Ecto neural progenitor cell (in vitro differentiated cells): ENCODE measurements at regions not wholly inside any gene's neighbourhood (a gene's known extent, or its start where the extent isn't known, plus 50 kb on each side); places are given as distances from the start of the nearest gene placed in this dataset.
A peak's percentile ranks its signal among the peaks of the same experiment; 100 is the strongest.
"Not testable (repeated sequence)": the region's sequence is repeated elsewhere in the genome, so short reads cannot be mapped to it uniquely, and the experiment has no call there.

Source experiments
- DNase-seq: peaks from one replicate; pipeline ENCODE4 v3.0.0-alpha.2; 2018; ENCODE audit warnings: low spot score

GRCh38 chr20:30511322-30512030 lies 746.0 kb upstream of the DEFB115 start:
- DNase-seq, result no peak

- DNase-seq, result no peak
Measured at GRCh38 chr20:30513050-30513628, 744.3 kb upstream of the DEFB115 start.

DNA sequence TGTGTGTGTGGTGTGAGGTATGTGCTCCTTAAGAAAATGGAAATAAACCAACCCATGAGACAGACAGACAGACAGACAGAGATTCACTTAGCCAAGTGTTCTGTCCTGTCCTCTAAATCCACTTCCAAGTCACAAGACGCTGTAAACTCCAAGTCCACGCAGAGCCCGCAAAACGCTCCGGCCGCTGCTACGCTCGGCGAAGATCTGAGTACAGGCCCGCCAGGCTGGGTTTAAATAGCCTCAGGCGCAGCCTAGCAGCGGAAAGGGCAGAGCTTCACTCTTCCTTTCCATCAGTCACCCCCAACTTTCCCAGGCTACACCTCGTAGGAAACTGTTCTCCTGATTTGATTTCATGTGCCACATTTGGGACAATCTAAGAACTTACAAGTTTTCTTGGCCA lies 741.5 kb upstream of the DEFB115 start:
- DNase-seq, result not testable (repeated sequence)

- not testable (repeated sequence) for DNase-seq
Measured at GRCh38 chr20:30518906-30519305, 738.6 kb upstream of the DEFB115 start.

- DNase-seq, result not testable (repeated sequence)
Measured at GRCh38 chr20:30521686-30522415, 735.6 kb upstream of the DEFB115 start.

- not testable (repeated sequence) for DNase-seq
Measured at GRCh38 chr20:30524155-30524554, 733.3 kb upstream of the DEFB115 start.

GRCh38 chr20:30524761-30525160 lies 732.7 kb upstream of the DEFB115 start:
- not testable (repeated sequence) for DNase-seq

- DNase-seq, result not testable (repeated sequence)
Measured at GRCh38 chr20:30533653-30534052, 723.8 kb upstream of the DEFB115 start.

DNA sequence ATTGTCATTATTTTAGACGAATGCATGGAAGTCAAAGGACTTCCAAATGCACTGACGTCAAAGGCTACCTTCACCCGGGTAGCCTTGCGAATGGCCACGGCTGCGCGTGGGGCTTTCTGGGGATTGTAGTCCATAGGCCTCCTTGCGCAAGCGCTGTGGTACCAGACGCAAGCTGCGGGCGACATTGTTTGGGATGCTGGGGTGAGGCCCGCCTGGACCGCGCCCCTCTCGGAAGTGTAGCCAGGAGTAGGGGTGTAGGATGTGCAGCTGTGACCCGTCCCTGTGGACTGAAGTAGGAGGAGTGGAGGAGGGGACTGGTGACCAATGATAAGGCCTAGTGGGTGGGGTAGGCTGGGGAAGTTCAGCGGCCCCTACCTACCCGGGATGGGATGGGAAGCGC lies 720.0 kb upstream of the DEFB115 start:
- not testable (repeated sequence) for DNase-seq

- DNase-seq, result not testable (repeated sequence)
Measured at GRCh38 chr20:30540330-30541069, 717.0 kb upstream of the DEFB115 start.

- not testable (repeated sequence) for DNase-seq
Measured at GRCh38 chr20:30551236-30551635, 706.2 kb upstream of the DEFB115 start.

DNA sequence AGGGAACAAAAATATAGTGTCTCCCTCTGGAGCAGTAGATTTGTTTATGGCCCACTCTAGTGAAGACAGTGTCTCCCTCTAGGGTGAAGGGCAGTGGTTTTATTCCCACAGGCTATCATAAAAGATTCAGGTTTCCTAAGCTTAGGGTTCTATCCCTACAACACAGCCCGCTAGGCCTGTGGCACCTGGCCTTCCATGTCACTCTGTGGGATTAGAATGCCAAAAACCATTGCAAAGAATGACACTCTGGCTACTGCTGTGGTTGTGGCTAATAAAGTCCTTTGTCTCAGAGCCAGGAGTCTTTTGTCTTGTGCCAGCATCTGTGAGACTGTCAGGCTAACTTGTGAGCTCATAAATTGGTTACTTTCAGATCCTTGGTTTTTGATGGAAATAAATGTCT lies 700.7 kb upstream of the DEFB115 start:
- not testable (repeated sequence) for DNase-seq

DNA sequence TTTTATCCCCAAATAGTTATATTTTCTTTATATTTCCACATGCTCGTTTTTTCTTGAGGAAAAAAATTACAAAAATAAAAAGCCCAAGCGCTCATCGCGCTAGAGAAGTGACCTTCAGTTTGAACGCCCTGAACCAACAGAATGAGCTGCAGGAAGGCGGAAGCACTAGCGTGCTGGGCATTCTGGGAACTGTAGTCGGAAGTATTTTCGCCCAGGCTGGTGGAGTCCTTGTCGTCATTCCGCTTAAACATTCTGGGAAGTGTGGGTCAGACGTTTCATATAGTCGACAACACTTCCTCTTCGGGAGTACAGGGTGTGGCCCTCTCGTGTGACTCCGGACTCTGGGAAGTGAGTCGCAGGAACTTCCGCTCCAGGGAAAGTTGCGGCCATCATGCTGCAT lies 692.4 kb upstream of the DEFB115 start:
- DNase-seq, result not testable (repeated sequence)

DNA sequence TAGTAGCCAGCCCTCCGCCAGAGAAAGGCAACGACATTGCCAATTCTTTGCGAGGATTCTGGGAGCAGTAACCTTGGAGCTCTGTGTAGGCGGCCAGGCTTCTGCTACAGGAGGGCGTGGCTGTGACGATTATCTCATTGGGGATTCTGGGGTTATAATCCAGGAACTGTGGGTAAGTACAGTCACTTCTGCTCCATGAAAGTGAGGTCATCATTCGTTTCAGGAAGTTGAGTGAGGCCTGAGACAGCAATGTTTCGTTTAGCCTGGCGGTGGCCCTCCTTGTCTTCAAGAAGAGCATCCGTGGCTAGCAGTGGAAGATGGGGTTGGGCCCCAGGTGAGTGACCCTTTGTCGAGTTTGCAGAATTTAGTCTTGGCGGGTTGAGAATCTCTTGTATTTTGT lies 687.6 kb upstream of the DEFB115 start:
- DNase-seq, result not testable (repeated sequence)

GRCh38 chr20:30570622-30571021 lies 686.8 kb upstream of the DEFB115 start:
- DNase-seq, result not testable (repeated sequence)

DNA sequence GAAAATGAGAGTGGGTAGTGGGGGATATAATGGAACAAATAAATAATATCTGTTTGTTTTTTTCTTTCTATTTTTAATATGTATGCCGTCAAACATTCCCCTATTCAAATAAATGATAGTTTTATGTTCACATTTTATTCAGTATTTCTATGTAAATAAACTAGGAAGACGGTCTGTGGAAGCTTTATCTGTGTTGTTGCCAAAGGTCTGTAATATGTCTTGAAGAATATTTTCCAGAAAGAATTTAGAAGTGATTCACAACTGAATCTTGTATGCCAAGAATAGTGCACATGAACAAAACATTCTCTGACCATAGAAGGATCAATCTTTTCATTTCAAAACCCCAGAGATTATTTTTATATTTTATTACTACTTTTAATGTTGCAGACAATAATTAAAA lies 683.1 kb upstream of the DEFB115 start:
- DNase-seq, result not testable (repeated sequence)

GRCh38 chr20:30579069-30579468 lies 678.4 kb upstream of the DEFB115 start:
- not testable (repeated sequence) for DNase-seq

GRCh38 chr20:30579824-30580438 lies 677.5 kb upstream of the DEFB115 start:
- peak; percentile 53 for DNase-seq

GRCh38 chr20:30581839-30582238 lies 675.6 kb upstream of the DEFB115 start:
- not testable (repeated sequence) for DNase-seq

- not testable (repeated sequence) for DNase-seq
Measured at GRCh38 chr20:30584403-30584802, 673.1 kb upstream of the DEFB115 start.

DNA sequence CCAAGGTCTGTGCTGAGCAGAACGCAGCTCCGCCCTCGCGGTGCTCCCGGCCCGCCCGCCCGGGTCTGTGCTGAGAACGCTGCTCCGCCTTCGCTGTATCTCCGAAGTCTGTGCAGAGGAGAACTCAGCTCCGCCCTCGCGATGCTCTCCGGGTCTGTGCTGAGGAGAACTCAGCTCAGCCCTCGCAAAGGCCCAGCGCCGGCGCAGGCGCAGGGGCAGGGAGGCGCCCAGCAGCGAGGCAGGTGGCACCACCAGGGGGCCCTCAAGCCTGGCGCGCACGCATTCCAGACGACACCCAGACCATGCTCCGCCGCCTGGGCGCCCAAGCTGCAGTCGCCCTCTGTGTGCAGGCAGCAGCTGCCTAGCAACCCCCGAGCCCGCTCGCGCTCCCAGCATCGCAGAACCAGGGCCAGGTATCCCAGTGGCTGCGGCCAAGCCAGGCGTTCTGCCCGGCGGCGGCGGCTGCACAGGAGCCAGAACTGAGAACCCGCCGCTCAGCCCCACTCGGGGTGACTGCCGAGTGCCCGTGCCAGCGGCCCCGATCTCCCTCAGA lies 672.1 kb upstream of the DEFB115 start:
- DNase-seq, result peak; percentile 53
